OCI-LY7 (cell line): ENCODE measurements at regions not wholly inside any gene's neighbourhood (a gene's known extent, or its start where the extent isn't known, plus 50 kb on each side); places are given as distances from the start of the nearest gene placed in this dataset.

Source experiments
- BruUV-seq: library from RNA; stranded (reverse); fragments of 400-500 nt; replicated peaks from 2 replicates; lab custom pipeline; 2021; lab: Mats Ljungman, UMichigan
- CTCF ChIA-PET: fragments of 300-600 bp; sonication (Branson Sonifier 250); formaldehyde crosslinking; loops from one replicate; lab custom pipeline; 2022; ENCODE audit warnings: antibody characterized with exemption; ENCODE audit not compliant: unreplicated experiment; lab: Charles Lee
- POLR2A ChIA-PET: fragments of 300-600 bp; sonication (Branson Sonifier 250); formaldehyde crosslinking; loops from one replicate; lab custom pipeline; 2022; ENCODE audit warnings: antibody characterized with exemption; lab: Charles Lee
- DNase-seq: peaks from one replicate; pipeline ENCODE4 v3.0.0-alpha.2; 2015; ENCODE audit warnings: low spot score
- H2AFZ ChIP-seq: fragments of 200-600 bp; sonication (generic), shearing (Covaris generic); 2 replicates; pipeline ENCODE4 v1.6.1; 2014; ENCODE audit warnings: mild to moderate bottlenecking, antibody characterized with exemption, low read length, moderate library complexity
- H3K27ac ChIP-seq: fragments of 200-600 bp; sonication (generic); 2 replicates; pipeline ENCODE4 v1.5.1; 2014; ENCODE audit warnings: mixed run types, low read depth, mild to moderate bottlenecking, moderate library complexity, low read length, inconsistent platforms; ENCODE audit not compliant: poor library complexity, severe bottlenecking
- H3K36me3 ChIP-seq: fragments of 200-600 bp; sonication (generic); 2 replicates; pipeline ENCODE4 v1.6.1; 2014; ENCODE audit warnings: mild to moderate bottlenecking, antibody characterized with exemption, low read length, moderate library complexity, mixed read lengths; ENCODE audit not compliant: insufficient read depth
- H3K4me1 ChIP-seq: fragments of 200-600 bp; sonication (generic); 2 replicates; pipeline ENCODE4 v1.5.1; 2014; ENCODE audit warnings: mild to moderate bottlenecking, low read length; ENCODE audit not compliant: insufficient read depth, poor library complexity, severe bottlenecking
- H3K4me2 ChIP-seq: fragments of 200-600 bp; sonication (generic); 2 replicates; pipeline ENCODE4 v1.6.1; 2014; ENCODE audit warnings: mild to moderate bottlenecking, low read length
- H3K4me3 ChIP-seq: fragments of 200-600 bp; sonication (generic); 2 replicates; pipeline ENCODE4 v1.5.1; 2014; ENCODE audit warnings: mild to moderate bottlenecking, low read depth, low read length; ENCODE audit not compliant: poor library complexity, severe bottlenecking
- H3K79me2 ChIP-seq: fragments of 200-600 bp; sonication (generic); 2 replicates; pipeline ENCODE4 v1.6.1; 2016; ENCODE audit warnings: low read depth, mild to moderate bottlenecking, low read length, moderate library complexity, mixed read lengths; ENCODE audit not compliant: insufficient read depth
- H3K9me2 ChIP-seq: fragments of 200-600 bp; sonication (generic); 2 replicates; pipeline ENCODE4 v1.6.1; 2016; ENCODE audit warnings: mild to moderate bottlenecking, low read length, mixed read lengths; ENCODE audit not compliant: insufficient read depth
- H3K9me3 ChIP-seq: fragments of 200-600 bp; sonication (generic); 2 replicates; pipeline ENCODE4 v1.6.1; 2014; ENCODE audit warnings: mild to moderate bottlenecking, mixed run types, low read length, mixed read lengths
- H4K20me1 ChIP-seq: fragments of 200-600 bp; sonication (generic); 2 replicates; pipeline ENCODE4 v1.6.1; 2014; ENCODE audit warnings: mild to moderate bottlenecking, antibody characterized with exemption, low read length, moderate library complexity, mixed read lengths; ENCODE audit not compliant: insufficient read depth
- CTCF ChIP-seq: fragments of 200-600 bp; sonication (generic); conservative IDR thresholded peaks from 2 replicates; pipeline ENCODE4 v1.5.1; 2014; ENCODE audit warnings: mild to moderate bottlenecking, antibody characterized with exemption, low read length, moderate library complexity, mixed read lengths
- EZH2phosphoT487 ChIP-seq: fragments of 200-600 bp; sonication (generic); IDR thresholded peaks from 2 replicates; pipeline ENCODE4 v1.6.1; 2018; ENCODE audit warnings: low read depth, borderline replicate concordance, mild to moderate bottlenecking, mixed run types, antibody characterized with exemption, low read length, moderate library complexity, mixed read lengths
- intact Hi-C: fragments of 100-400 bp; cut with micrococcal nuclease; formaldehyde crosslinking; loops from one replicate; pipeline ENCODE4 v1.10.0; 2022; ENCODE audit not compliant: unreplicated experiment

GRCh38 chrX:121150217-121150616 lies 102.8 kb downstream of the GLUD2 start:
- TF ChIP-seq CTCF (no peak), EZH2phosphoT487 (no peak)
- Histone ChIP-seq H3K4me1 (no peaks in the 10 kb centered on the region), H3K79me2 (no peaks in the 10 kb centered on the region), H3K9me3 (no peaks in the 10 kb centered on the region), H3K4me3 (no peak overlapping the region), H3K9me2 (no peaks in the 10 kb centered on the region), H3K36me3 (no peaks in the 10 kb centered on the region), H3K4me2 (no peak overlapping the region), H2AFZ (no peak overlapping the region), H3K27ac (no peak overlapping the region), H4K20me1 (no peaks in the 10 kb centered on the region)
- BruUV-seq = no TSS peak
- POLR2A ChIA-PET = no interaction called here
- no peak for DNase-seq
- intact Hi-C loops = no loop called here
- CTCF ChIA-PET = no interaction called here

GRCh38 chrX:121151293-121151692 lies 103.9 kb downstream of the GLUD2 start:
- intact Hi-C loops = no loop called here
- H3K79me2 ChIP-seq = no peaks in the 10 kb centered on the region
- POLR2A ChIA-PET = no interaction called here

More at GRCh38 chrX:121151293-121151692, 103.9 kb downstream of the GLUD2 start:
- no peak overlapping the region for H3K27ac ChIP-seq
- no peaks in the 10 kb centered on the region for H3K9me2 ChIP-seq
- H3K4me2 ChIP-seq = no peak overlapping the region
- CTCF ChIA-PET = no interaction called here
- no peaks in the 10 kb centered on the region for H3K4me1 ChIP-seq
- H3K4me3 ChIP-seq = no peak overlapping the region
- no peaks in the 10 kb centered on the region for H4K20me1 ChIP-seq
- no peak for DNase-seq
- no TSS peak for BruUV-seq
- no peaks in the 10 kb centered on the region for H3K36me3 ChIP-seq
- H3K9me3 ChIP-seq = no peaks in the 10 kb centered on the region
- no peak for TF ChIP-seq CTCF
- no peak for TF ChIP-seq EZH2phosphoT487
- H2AFZ ChIP-seq = no peak overlapping the region
